CD14-positive monocyte (primary cell): ENCODE measurements at regions not wholly inside any gene's neighbourhood (a gene's known extent, or its start where the extent isn't known, plus 50 kb on each side); places are given as distances from the start of the nearest gene placed in this dataset.

ENCODE experiments used
- DNase-seq, 3 donors: peaks; one replicate each; pipeline ENCODE4 v3.0.0-alpha.2; 2011 to 2022
- H2AFZ ChIP-seq: 2 replicates; pipeline ENCODE4 v1.6.0; 2012; ENCODE audit warnings: mild to moderate bottlenecking, low read depth, low read length, inconsistent platforms; ENCODE audit not compliant: insufficient read depth, poor library complexity, severe bottlenecking
- H3K27ac ChIP-seq, 2 donors: 1 replicate in 1 of 2; 2 replicates in 1 of 2; pipeline ENCODE4 v1.5.1; 2012 to 2013; ENCODE audit warnings: low read length in 2 of 2, control low read depth in 1 of 2, inconsistent platforms in 1 of 2, low read depth in 1 of 2, mild to moderate bottlenecking in 1 of 2
- H3K27me3 ChIP-seq, 2 donors: one replicate each; pipeline versions ENCODE4 v1.6.0 to v1.6.1; 2011 to 2013; ENCODE audit warnings: low read length in 2 of 2; ENCODE audit not compliant: control insufficient read depth in 2 of 2, insufficient read depth in 2 of 2
- H3K36me3 ChIP-seq, 2 donors: replicated peaks in 1 of 2; 1 replicate in 1 of 2; 2 replicates in 1 of 2; pipeline versions ENCODE4 v1.5.1 to v1.6.1; 2012 to 2013; ENCODE audit warnings: low read length in 2 of 2, control low read depth in 1 of 2, inconsistent platforms in 1 of 2, mild to moderate bottlenecking in 1 of 2; ENCODE audit not compliant: insufficient read depth in 2 of 2, control insufficient read depth in 1 of 2
- H3K4me1 ChIP-seq, 2 donors: 1 replicate in 1 of 2; 2 replicates in 1 of 2; pipeline versions ENCODE4 v1.5.1 to v1.6.1; 2012 to 2013; ENCODE audit warnings: low read length in 2 of 2, control low read depth in 1 of 2, inconsistent platforms in 1 of 2, mild to moderate bottlenecking in 1 of 2, moderate library complexity in 1 of 2; ENCODE audit not compliant: insufficient read depth in 2 of 2, control insufficient read depth in 1 of 2
- H3K4me2 ChIP-seq: replicated peaks from 2 replicates; pipeline ENCODE3; 2012; ENCODE audit warnings: low read length, moderate library complexity, mild to moderate bottlenecking; ENCODE audit not compliant: poor library complexity, severe bottlenecking; ENCODE audit errors: extremely low read depth
- H3K4me3 ChIP-seq, 3 experiments: fragments of 200-600 bp in 1 of 3; sonication (generic) in 1 of 3; replicated peaks in 1 of 3; 1 replicate in 2 of 3; 2 replicates in 1 of 3; pipeline ENCODE4 v1.5.1; 2011 to 2013; ENCODE audit warnings: low read length in 3 of 3, mild to moderate bottlenecking in 3 of 3, control low read depth in 2 of 3, low read depth in 2 of 3, inconsistent platforms in 1 of 3, moderate library complexity in 1 of 3
- H3K79me2 ChIP-seq: 2 replicates; pipeline ENCODE4 v1.6.0; 2012; ENCODE audit warnings: mild to moderate bottlenecking, control low read depth, inconsistent platforms, low read length, moderate library complexity; ENCODE audit not compliant: insufficient read depth
- H3K9ac ChIP-seq: 2 replicates; pipeline ENCODE4 v1.6.0; 2017; ENCODE audit warnings: low read length, mild to moderate bottlenecking; ENCODE audit not compliant: insufficient read depth, poor library complexity, severe bottlenecking
- H3K9me3 ChIP-seq, 2 donors: replicated peaks in 1 of 2; 1 replicate in 1 of 2; 2 replicates in 1 of 2; pipeline versions ENCODE4 v1.5.1 to v1.6.1; 2012 to 2013; ENCODE audit warnings: low read length in 2 of 2, control low read depth in 1 of 2; ENCODE audit not compliant: control insufficient read depth in 1 of 2, insufficient read depth in 1 of 2
- H4K20me1 ChIP-seq: 2 replicates; pipeline ENCODE4 v1.6.0; 2012; ENCODE audit warnings: mild to moderate bottlenecking, low read length, control low read depth, moderate library complexity; ENCODE audit not compliant: insufficient read depth
- H3K27ac Mint-ChIP-seq, 7 donors: one replicate each; pipeline ENCODE4 v1.8.0; 2020; ENCODE audit warnings: mild to moderate bottlenecking in 7 of 7, mixed read lengths in 7 of 7, moderate library complexity in 6 of 7, inconsistent platforms in 2 of 7
- H3K27me3 Mint-ChIP-seq, 3 donors: one replicate each; pipeline ENCODE4 v1.8.0; 2021 to 2022; ENCODE audit warnings: low read depth in 3 of 3, mild to moderate bottlenecking in 3 of 3, mixed read lengths in 3 of 3, moderate library complexity in 3 of 3, inconsistent platforms in 1 of 3
- H3K36me3 Mint-ChIP-seq, 2 donors: one replicate each; pipeline ENCODE4 v1.8.0; 2020; ENCODE audit warnings: mixed read lengths in 2 of 2, inconsistent platforms in 1 of 2, mild to moderate bottlenecking in 1 of 2
- H3K4me1 Mint-ChIP-seq: one replicate; pipeline ENCODE4 v1.8.0; 2020; ENCODE audit warnings: mild to moderate bottlenecking, mixed read lengths
- H3K4me3 Mint-ChIP-seq, 2 donors: one replicate each; pipeline ENCODE4 v1.8.0; 2020; ENCODE audit warnings: mild to moderate bottlenecking in 2 of 2, mixed read lengths in 2 of 2, moderate library complexity in 1 of 2
- H3K9me3 Mint-ChIP-seq, 7 donors: one replicate each; pipeline ENCODE4 v1.8.0; 2020 to 2022; ENCODE audit warnings: mixed read lengths in 7 of 7, mild to moderate bottlenecking in 6 of 7, moderate library complexity in 6 of 7, inconsistent platforms in 2 of 7
- WGBS: methylation state at CpG from one replicate; pipeline ENCODE4 v1.1.5; 2013; ENCODE audit warnings: missing lambda C conversion rate; ENCODE audit not compliant: insufficient coverage; 5-methylcytosine and 5-hydroxymethylcytosine counted together
- intact Hi-C, 2 donors: fragments of 100-400 bp; cut with micrococcal nuclease; formaldehyde crosslinking; loops; one replicate each; pipeline versions ENCODE4 v1.15.0 to v1.15.1; 2023
- TF ChIP-seq, protein P1 (sequence below): fragments of 200-600 bp; IDR thresholded peaks from one replicate; pipeline ENCODE4 v1.8.0; 2022; ENCODE audit warnings: antibody characterized with exemption, mild to moderate bottlenecking

DNA sequence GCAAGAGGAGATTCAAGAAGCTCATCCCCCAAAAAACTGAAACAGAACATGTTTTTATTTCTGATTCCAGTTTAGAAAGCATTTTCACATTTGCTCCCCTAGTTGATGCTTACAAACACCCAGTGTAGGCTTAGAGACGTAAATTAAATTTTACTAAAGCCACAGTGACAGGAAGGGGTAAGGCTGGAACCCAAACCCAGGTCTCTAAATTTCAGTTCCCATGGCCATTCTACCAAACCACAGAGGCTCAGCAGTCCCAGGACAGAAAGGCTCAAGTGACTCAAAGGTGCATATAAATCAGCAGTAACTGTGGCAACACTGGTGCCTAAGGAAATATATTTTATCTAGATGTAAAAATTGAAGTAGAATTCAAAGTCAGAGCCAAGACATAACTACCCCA lies 128.7 kb downstream of the CEP120 start:
- intact Hi-C loops, result no loop called here
- H3K4me3 Mint-ChIP-seq, result no peak overlapping the region
- Histone ChIP-seq H3K9ac (no peak overlapping the region), H3K4me3 (no peak overlapping the region), H2AFZ (no peak overlapping the region), H3K27ac (no peak overlapping the region), H4K20me1 (no peaks in the 10 kb centered on the region), H3K36me3 (no peaks in the 10 kb centered on the region), H3K4me1 (no peaks in the 10 kb centered on the region), H3K9me3 (no peaks in the 10 kb centered on the region), H3K27me3 (no peaks in the 10 kb centered on the region), H3K79me2 (no peaks in the 10 kb centered on the region), H3K4me2 (no peak overlapping the region)
- TF ChIP-seq, protein P1, sequence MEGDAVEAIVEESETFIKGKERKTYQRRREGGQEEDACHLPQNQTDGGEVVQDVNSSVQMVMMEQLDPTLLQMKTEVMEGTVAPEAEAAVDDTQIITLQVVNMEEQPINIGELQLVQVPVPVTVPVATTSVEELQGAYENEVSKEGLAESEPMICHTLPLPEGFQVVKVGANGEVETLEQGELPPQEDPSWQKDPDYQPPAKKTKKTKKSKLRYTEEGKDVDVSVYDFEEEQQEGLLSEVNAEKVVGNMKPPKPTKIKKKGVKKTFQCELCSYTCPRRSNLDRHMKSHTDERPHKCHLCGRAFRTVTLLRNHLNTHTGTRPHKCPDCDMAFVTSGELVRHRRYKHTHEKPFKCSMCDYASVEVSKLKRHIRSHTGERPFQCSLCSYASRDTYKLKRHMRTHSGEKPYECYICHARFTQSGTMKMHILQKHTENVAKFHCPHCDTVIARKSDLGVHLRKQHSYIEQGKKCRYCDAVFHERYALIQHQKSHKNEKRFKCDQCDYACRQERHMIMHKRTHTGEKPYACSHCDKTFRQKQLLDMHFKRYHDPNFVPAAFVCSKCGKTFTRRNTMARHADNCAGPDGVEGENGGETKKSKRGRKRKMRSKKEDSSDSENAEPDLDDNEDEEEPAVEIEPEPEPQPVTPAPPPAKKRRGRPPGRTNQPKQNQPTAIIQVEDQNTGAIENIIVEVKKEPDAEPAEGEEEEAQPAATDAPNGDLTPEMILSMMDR, result no peak
- no peak for DNase-seq
- no peak overlapping the region for H3K27ac Mint-ChIP-seq
- H3K4me1 Mint-ChIP-seq, result no peaks in the 10 kb centered on the region
- peaks cover 0 to 6% (median 0%) of the 10 kb centered on the region in 3 donors for H3K27me3 Mint-ChIP-seq
- no peaks in the 10 kb centered on the region for H3K36me3 Mint-ChIP-seq
- WGBS, result no CpG with 5 or more reads among the region's 1 CpG
- peaks cover 0 to 7% (median 1%) of the 10 kb centered on the region in 7 donors for H3K9me3 Mint-ChIP-seq

DNA sequence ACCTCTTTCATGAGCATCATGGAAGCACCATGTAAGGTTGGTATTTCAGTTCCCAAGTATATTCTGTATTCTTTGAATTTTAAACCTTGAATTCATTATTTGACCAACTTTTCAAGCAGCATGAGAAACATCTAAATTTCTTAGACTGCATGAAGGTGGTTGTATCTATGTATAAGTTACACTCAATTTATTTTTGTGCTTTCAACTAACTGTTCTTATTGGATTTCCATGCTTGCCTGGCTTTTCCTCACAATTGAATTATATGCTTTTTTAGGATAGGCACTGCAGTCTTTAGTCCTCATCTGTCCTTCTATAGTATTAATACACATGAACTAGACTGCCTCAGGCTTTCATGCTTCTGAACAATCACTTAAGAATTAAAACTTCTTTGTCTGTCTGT lies 134.0 kb downstream of the CEP120 start:
- no peak overlapping the region for H3K27ac Mint-ChIP-seq
- intact Hi-C loops, result no loop called here

More for the DNA sequence above, 134.0 kb downstream of the CEP120 start:
- Mint-ChIP-seq H3K27me3 (peaks cover 16 to 29% (median 21%) of the 10 kb centered on the region in 3 donors), H3K4me3 (no peak overlapping the region), H3K9me3 (peaks cover 0 to 15% (median 2%) of the 10 kb centered on the region in 7 donors), H3K36me3 (no peaks in the 10 kb centered on the region), H3K4me1 (no peaks in the 10 kb centered on the region)
- no peaks in the 10 kb centered on the region for H4K20me1 ChIP-seq
- H3K36me3 ChIP-seq, result no peaks in the 10 kb centered on the region
- H3K9me3 ChIP-seq, result no peaks in the 10 kb centered on the region
- H3K4me1 ChIP-seq, result no peaks in the 10 kb centered on the region
- no peaks in the 10 kb centered on the region for H3K79me2 ChIP-seq
- no peak overlapping the region for H3K9ac ChIP-seq
- DNase-seq, result no peak
- TF ChIP-seq, protein P1, result no peak
- peaks cover 13 to 15% of the 10 kb centered on the region in 2 donors for H3K27me3 ChIP-seq
- H2AFZ ChIP-seq, result no peak overlapping the region
- H3K27ac ChIP-seq, result no peak overlapping the region
- H3K4me2 ChIP-seq, result no peak overlapping the region
- no peak overlapping the region for H3K4me3 ChIP-seq
